K562 (cell line): ENCODE measurements at regions not wholly inside any gene's neighbourhood (a gene's known extent, or its start where the extent isn't known, plus 50 kb on each side); places are given as distances from the start of the nearest gene placed in this dataset.

Source experiments
- BHLHE40 ChIP-seq: IDR thresholded peaks from 2 replicates; pipeline ENCODE4 v1.6.1; 2011; ENCODE audit warnings: low read length, improper control_type of control experiment
- CHD2 ChIP-seq: IDR thresholded peaks from 2 replicates; pipeline ENCODE4 v1.6.1; 2011; ENCODE audit warnings: low read depth, low read length
- KHSRP ChIP-seq: fragments of 450-650 bp; IDR thresholded peaks from 2 replicates; pipeline ENCODE4 v1.6.1; 2017
- MTA3 ChIP-seq: fragments of 450-650 bp; formaldehyde crosslinking; IDR thresholded peaks from 2 replicates; pipeline ENCODE4 v1.6.1; 2017; ENCODE audit warnings: mild to moderate bottlenecking, borderline replicate concordance
- PHF20 ChIP-seq: fragments of 450-650 bp; IDR thresholded peaks from 2 replicates; pipeline ENCODE4 v1.6.1; 2018; ENCODE audit not compliant: partially characterized antibody
- TF ChIP-seq, protein P1 (sequence below), 2 experiments: fragments of 450-650 bp; formaldehyde crosslinking in 1 of 2; IDR thresholded peaks; 2 replicates each; pipeline versions ENCODE4 v1.4.0 to v1.6.1; 2014 to 2020; ENCODE audit warnings: mild to moderate bottlenecking in 2 of 2, borderline replicate concordance in 1 of 2, low read depth in 1 of 2
- TF ChIP-seq, protein P2 (sequence below): fragments of 250-450 bp; sonication (Bioruptor Pico); IDR thresholded peaks from 2 replicates; pipeline ENCODE4 v1.5.0; 2020; ENCODE audit warnings: mild to moderate bottlenecking, borderline replicate concordance
- TF ChIP-seq, protein P3 (sequence below): fragments of 250-450 bp; sonication (Bioruptor Pico); IDR thresholded peaks from 2 replicates; pipeline ENCODE4 v1.5.0; 2021; ENCODE audit warnings: mild to moderate bottlenecking, moderate library complexity
- TF ChIP-seq, protein P4 (sequence below): fragments of 250-450 bp; sonication (Bioruptor Pico); IDR thresholded peaks from 2 replicates; pipeline ENCODE4 v1.5.1; 2021; ENCODE audit warnings: mild to moderate bottlenecking

DNA sequence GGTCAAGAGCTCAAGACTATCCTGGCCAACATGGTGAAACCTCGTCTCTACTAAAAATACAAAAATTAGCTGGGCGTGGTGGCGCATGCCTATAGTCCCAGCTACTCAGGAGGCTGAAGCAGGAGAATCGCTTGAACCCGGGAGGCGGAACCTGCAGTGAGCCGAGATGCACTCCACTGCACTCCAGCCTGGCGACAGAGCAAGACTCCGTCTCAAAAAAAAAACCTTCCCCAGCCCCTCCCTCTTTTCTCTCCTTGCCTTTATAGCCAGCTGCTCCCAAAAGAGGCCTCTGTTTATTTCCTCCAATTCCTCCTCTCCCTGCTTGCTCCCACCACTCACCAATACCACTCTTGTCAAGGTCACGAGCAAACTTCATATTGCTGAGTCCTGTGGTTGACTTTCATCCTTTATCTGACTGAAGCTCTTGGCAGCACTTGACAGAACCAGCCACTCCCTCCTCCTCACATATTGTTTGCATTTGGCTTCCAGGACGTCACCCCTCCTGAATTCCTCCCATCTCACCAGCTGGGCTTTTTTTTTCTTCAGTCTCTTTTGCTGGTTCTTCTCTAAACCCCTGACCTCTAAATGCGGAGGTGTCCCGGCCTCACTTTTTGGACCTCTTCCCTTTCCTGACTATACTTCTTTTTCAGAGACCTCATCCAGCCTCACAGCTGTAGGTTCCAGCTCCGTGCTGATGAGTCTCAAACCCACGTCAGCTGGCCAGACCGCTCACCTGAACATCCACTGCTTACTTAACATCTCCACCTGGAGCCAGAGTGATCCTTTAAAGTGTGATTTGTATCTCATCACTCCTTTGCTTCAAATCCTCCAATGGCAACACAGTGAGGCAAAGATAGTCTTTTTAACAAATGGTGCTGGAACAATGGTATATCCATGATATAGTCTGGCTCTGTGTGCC is 84.6 kb upstream of the CAB39 start (continued):
- TF ChIP-seq, protein P1, sequence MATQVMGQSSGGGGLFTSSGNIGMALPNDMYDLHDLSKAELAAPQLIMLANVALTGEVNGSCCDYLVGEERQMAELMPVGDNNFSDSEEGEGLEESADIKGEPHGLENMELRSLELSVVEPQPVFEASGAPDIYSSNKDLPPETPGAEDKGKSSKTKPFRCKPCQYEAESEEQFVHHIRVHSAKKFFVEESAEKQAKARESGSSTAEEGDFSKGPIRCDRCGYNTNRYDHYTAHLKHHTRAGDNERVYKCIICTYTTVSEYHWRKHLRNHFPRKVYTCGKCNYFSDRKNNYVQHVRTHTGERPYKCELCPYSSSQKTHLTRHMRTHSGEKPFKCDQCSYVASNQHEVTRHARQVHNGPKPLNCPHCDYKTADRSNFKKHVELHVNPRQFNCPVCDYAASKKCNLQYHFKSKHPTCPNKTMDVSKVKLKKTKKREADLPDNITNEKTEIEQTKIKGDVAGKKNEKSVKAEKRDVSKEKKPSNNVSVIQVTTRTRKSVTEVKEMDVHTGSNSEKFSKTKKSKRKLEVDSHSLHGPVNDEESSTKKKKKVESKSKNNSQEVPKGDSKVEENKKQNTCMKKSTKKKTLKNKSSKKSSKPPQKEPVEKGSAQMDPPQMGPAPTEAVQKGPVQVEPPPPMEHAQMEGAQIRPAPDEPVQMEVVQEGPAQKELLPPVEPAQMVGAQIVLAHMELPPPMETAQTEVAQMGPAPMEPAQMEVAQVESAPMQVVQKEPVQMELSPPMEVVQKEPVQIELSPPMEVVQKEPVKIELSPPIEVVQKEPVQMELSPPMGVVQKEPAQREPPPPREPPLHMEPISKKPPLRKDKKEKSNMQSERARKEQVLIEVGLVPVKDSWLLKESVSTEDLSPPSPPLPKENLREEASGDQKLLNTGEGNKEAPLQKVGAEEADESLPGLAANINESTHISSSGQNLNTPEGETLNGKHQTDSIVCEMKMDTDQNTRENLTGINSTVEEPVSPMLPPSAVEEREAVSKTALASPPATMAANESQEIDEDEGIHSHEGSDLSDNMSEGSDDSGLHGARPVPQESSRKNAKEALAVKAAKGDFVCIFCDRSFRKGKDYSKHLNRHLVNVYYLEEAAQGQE (IDR thresholded peaks at IDR 0.05; ENCODE audit: borderline replicate concordance) = no peak
- TF ChIP-seq, protein P1 (CRISPR knock-in tag; IDR thresholded peaks at IDR 0.05; ENCODE audit: low read depth) = no peak
- TF ChIP-seq, protein P2, sequence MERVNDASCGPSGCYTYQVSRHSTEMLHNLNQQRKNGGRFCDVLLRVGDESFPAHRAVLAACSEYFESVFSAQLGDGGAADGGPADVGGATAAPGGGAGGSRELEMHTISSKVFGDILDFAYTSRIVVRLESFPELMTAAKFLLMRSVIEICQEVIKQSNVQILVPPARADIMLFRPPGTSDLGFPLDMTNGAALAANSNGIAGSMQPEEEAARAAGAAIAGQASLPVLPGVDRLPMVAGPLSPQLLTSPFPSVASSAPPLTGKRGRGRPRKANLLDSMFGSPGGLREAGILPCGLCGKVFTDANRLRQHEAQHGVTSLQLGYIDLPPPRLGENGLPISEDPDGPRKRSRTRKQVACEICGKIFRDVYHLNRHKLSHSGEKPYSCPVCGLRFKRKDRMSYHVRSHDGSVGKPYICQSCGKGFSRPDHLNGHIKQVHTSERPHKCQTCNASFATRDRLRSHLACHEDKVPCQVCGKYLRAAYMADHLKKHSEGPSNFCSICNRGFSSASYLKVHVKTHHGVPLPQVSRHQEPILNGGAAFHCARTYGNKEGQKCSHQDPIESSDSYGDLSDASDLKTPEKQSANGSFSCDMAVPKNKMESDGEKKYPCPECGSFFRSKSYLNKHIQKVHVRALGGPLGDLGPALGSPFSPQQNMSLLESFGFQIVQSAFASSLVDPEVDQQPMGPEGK (CRISPR knock-in tag) = no peak
- TF ChIP-seq PHF20 (no peak), MTA3 (no peak), CHD2 (no peak), BHLHE40 (peak; percentile 81), KHSRP (no peak)
- TF ChIP-seq, protein P3, sequence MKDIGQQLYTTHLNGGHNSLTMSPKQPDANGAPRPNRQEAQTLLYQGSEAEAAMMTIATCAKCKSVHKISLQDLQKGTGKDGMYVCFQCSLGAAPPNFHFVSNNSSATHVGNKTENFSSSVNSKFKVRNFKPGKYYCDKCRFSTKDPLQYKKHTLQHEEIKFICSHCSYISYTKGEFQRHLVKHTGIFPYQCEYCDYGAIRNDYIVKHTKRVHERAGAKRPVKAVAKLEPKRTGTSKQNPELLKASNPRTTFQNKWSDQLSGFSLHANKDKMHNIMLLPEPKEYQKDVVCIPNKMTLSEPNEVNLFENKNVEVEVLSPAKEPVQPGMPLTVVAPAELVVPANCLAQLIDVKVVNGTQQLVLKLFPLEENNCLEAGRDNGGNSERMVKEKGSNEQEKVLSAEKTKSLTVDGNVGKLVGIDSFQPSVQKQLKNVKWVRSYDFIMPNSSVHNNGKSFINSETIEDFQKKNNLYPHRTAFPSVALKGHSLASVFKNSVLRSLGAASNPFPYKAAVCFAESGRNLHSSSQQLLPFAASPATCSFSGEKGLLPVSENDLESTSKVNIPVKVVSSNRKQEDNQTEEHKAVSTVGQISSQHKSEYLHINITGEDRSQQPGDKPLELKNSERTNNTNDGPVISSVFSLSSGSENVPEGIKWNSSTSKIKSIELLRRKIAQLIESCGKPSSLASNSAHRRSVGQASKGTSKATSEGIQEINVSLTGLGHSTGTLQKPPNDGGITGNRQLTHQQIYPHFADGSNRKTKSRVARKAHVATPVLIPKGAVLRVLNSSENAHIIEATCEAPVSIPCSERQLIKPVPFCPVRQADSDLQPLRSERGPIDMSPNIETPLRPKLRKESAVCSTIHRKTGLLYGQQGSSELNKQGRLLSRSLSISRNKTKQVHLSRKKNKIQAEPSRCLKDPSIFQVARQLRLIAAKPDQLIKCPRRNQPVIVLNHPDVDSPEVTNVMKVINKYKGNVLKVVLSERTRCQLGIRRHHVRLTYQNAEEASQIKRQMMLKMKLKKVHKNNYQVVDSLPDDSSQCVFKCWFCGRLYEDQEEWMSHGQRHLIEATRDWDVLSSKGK (CRISPR knock-in tag) = no peak
- TF ChIP-seq, protein P4, sequence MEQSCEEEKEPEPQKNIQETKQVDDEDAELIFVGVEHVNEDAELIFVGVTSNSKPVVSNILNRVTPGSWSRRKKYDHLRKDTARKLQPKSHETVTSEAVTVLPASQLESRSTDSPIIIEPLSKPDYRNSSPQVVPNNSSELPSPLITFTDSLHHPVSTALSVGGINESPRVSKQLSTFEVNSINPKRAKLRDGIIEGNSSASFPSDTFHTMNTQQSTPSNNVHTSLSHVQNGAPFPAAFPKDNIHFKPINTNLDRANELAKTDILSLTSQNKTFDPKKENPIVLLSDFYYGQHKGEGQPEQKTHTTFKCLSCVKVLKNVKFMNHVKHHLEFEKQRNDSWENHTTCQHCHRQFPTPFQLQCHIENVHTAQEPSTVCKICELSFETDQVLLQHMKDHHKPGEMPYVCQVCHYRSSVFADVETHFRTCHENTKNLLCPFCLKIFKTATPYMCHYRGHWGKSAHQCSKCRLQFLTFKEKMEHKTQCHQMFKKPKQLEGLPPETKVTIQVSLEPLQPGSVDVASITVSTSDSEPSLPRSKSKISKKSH (CRISPR knock-in tag) = no peak
